T-helper 1 cell treated with Interleukin-12 subunit alpha and Interleukin-12 subunit beta and Interleukin-4 antibody, amounts not matched to agents 30 μg/mL and 1 μg/mL, for 36 hours (primary cell): ENCODE measurements at regions not wholly inside any gene's neighbourhood (a gene's known extent, or its start where the extent isn't known, plus 50 kb on each side); places are given as distances from the start of the nearest gene placed in this dataset.

Experiments used
- H3K27ac Mint-ChIP-seq: one replicate; pipeline ENCODE4 v1.8.0; 2021; ENCODE audit warnings: mild to moderate bottlenecking, mixed read lengths
- H3K27me3 Mint-ChIP-seq: one replicate; pipeline ENCODE4 v1.8.0; 2021; ENCODE audit warnings: low read depth, mixed read lengths
- H3K36me3 Mint-ChIP-seq: one replicate; pipeline ENCODE4 v1.8.0; 2021; ENCODE audit warnings: low read depth, mixed read lengths
- H3K4me1 Mint-ChIP-seq: one replicate; pipeline ENCODE4 v1.8.0; 2021; ENCODE audit warnings: low read depth, mixed read lengths
- H3K4me3 Mint-ChIP-seq: one replicate; pipeline ENCODE4 v1.8.0; 2021; ENCODE audit warnings: mild to moderate bottlenecking, moderate library complexity, mixed read lengths
- H3K9me3 Mint-ChIP-seq: one replicate; pipeline ENCODE4 v1.8.0; 2021; ENCODE audit warnings: mixed read lengths

GRCh38 chr5:25849270-25849669 lies 1189.1 kb downstream of the CDH9 start:
- Mint-ChIP-seq H3K9me3 (peaks cover 10% of the 10 kb centered on the region), H3K27me3 (no peaks in the 10 kb centered on the region), H3K36me3 (no peaks in the 10 kb centered on the region), H3K4me3 (no peak overlapping the region), H3K27ac (no peak overlapping the region), H3K4me1 (no peaks in the 10 kb centered on the region)

- H3K4me3 Mint-ChIP-seq, result no peak overlapping the region
- H3K4me1 Mint-ChIP-seq, result no peaks in the 10 kb centered on the region
- peaks cover 4% of the 10 kb centered on the region for H3K9me3 Mint-ChIP-seq
- H3K36me3 Mint-ChIP-seq, result no peaks in the 10 kb centered on the region
- no peak overlapping the region for H3K27ac Mint-ChIP-seq
- H3K27me3 Mint-ChIP-seq, result no peaks in the 10 kb centered on the region
Measured at GRCh38 chr5:25823330-25823873, 1178.6 kb upstream of the CDH10 start.
